Mesendoderm (in vitro differentiated cells): ENCODE measurements at regions not wholly inside any gene's neighbourhood (a gene's known extent, or its start where the extent isn't known, plus 50 kb on each side); places are given as distances from the start of the nearest gene placed in this dataset. TPM values are rescaled to one million over a fixed set of nuclear protein-coding genes. Genes with fewer than 3 reads are reported as not detected.

Experiments used
- DNase-seq: peaks from one replicate; pipeline ENCODE4 v3.0.0; 2013
- H2AK5ac ChIP-seq: 2 replicates; pipeline ENCODE4 v1.6.1; 2013; ENCODE audit warnings: low read length, inconsistent platforms
- H2BK120ac ChIP-seq: 2 replicates; pipeline ENCODE4 v1.6.1; 2013; ENCODE audit warnings: low read depth, mild to moderate bottlenecking, low read length, moderate library complexity, mixed read lengths
- H2BK15ac ChIP-seq: replicated peaks from 2 replicates; pipeline ENCODE4 v1.6.1; 2013; ENCODE audit warnings: low read depth, mild to moderate bottlenecking, moderate library complexity
- H2BK5ac ChIP-seq: 2 replicates; pipeline ENCODE4 v1.6.1; 2013; ENCODE audit warnings: low read length, inconsistent platforms
- H3K18ac ChIP-seq: 2 replicates; pipeline ENCODE4 v1.6.1; 2013; ENCODE audit warnings: mild to moderate bottlenecking, low read length, mixed read lengths
- H3K23ac ChIP-seq: one replicate; pipeline ENCODE4 v1.6.1; 2013; ENCODE audit warnings: low read length
- H3K27ac ChIP-seq: 2 replicates; pipeline ENCODE4 v1.5.1; 2013; ENCODE audit warnings: low read depth, mild to moderate bottlenecking, inconsistent platforms, low read length, moderate library complexity
- H3K27me3 ChIP-seq: 2 replicates; pipeline ENCODE4 v1.6.1; 2013; ENCODE audit warnings: low read length, control low read depth, mild to moderate bottlenecking, inconsistent platforms; ENCODE audit not compliant: insufficient read depth, poor library complexity
- H3K36me3 ChIP-seq: 2 replicates; pipeline ENCODE4 v1.6.1; 2013; ENCODE audit warnings: low read length, inconsistent platforms; ENCODE audit not compliant: control insufficient read depth, insufficient read depth
- H3K4ac ChIP-seq: one replicate; pipeline ENCODE4 v1.6.1; 2013; ENCODE audit warnings: low read depth, mild to moderate bottlenecking, low read length, moderate library complexity
- H3K4me1 ChIP-seq: 2 replicates; pipeline ENCODE4 v1.6.1; 2013; ENCODE audit warnings: low read depth, low read length, inconsistent platforms; ENCODE audit not compliant: control insufficient read depth
- H3K4me2 ChIP-seq: 2 replicates; pipeline ENCODE4 v1.6.1; 2013; ENCODE audit warnings: low read length
- H3K4me3 ChIP-seq: 2 replicates; pipeline ENCODE4 v1.5.1; 2013; ENCODE audit warnings: mild to moderate bottlenecking, low read length
- H3K56ac ChIP-seq: one replicate; pipeline ENCODE4 v1.6.1; 2013; ENCODE audit warnings: low read length
- H3K79me1 ChIP-seq: 2 replicates; pipeline ENCODE4 v1.6.1; 2013; ENCODE audit warnings: low read length, inconsistent platforms
- H3K79me2 ChIP-seq: 2 replicates; pipeline ENCODE4 v1.6.1; 2013; ENCODE audit warnings: mild to moderate bottlenecking, low read length; ENCODE audit not compliant: control insufficient read depth, insufficient read depth
- H3K9ac ChIP-seq: 2 replicates; pipeline ENCODE4 v1.6.1; 2013; ENCODE audit warnings: low read length, inconsistent platforms
- H4K5ac ChIP-seq: one replicate; pipeline ENCODE4 v1.6.1; 2013; ENCODE audit warnings: low read length
- H4K8ac ChIP-seq: one replicate; pipeline ENCODE4 v1.6.1; 2013; ENCODE audit warnings: low read depth, mild to moderate bottlenecking, control low read depth, low read length, moderate library complexity
- whole genome bisulfite sequencing: extraction: QIAGEN DNeasy Blood & Tissue Kit; methylation state at CpG from one replicate; pipeline ENCODE4 v1.1.7; 2013; ENCODE audit warnings: low lambda C conversion rate, missing lambda C conversion rate; ENCODE audit not compliant: insufficient coverage; ENCODE audit errors: extremely low coverage; 5-methylcytosine and 5-hydroxymethylcytosine counted together
- small RNA-seq: library from polyadenylated mRNA; stranded (forward); fragments of <200 nt; extraction: miRNeasy Mini kit (QIAGEN cat#:217004); gene quantifications from one replicate; pipeline ENCODE3, GENCODE V24; 2013; ENCODE audit not compliant: insufficient read depth

- Histone ChIP-seq H3K79me2 (no peaks in the 10 kb centered on the region), H3K79me1 (no peaks in the 10 kb centered on the region), H3K56ac (no peak overlapping the region), H3K4me2 (no peak overlapping the region), H4K5ac (no peak overlapping the region), H3K23ac (no peak overlapping the region), H2BK5ac (no peak overlapping the region), H3K9ac (no peak overlapping the region), H2BK120ac (no peak overlapping the region), H3K27ac (no peak overlapping the region), H3K36me3 (no peaks in the 10 kb centered on the region), H2AK5ac (no peak overlapping the region), H3K4ac (no peak overlapping the region), H3K4me1 (no peaks in the 10 kb centered on the region), H3K18ac (no peak overlapping the region), H2BK15ac (no peak overlapping the region), H3K27me3 (no peaks in the 10 kb centered on the region), H3K4me3 (no peak overlapping the region), H4K8ac (no peak overlapping the region)
- WGBS: no CpG with 5 or more reads among the region's 7 CpGs
- no peak for DNase-seq
Measured at GRCh38 chr4:14943749-14944148, 58.5 kb upstream of the CPEB2 start.

- Histone ChIP-seq H2AK5ac (no peak overlapping the region), H3K36me3 (no peaks in the 10 kb centered on the region), H3K27me3 (no peaks in the 10 kb centered on the region), H3K4me3 (no peak overlapping the region), H3K23ac (no peak overlapping the region), H3K79me2 (no peaks in the 10 kb centered on the region), H2BK120ac (no peak overlapping the region), H3K9ac (no peak overlapping the region), H3K4me2 (no peak overlapping the region), H3K56ac (no peak overlapping the region), H4K5ac (no peak overlapping the region), H3K79me1 (no peaks in the 10 kb centered on the region), H3K4ac (no peak overlapping the region), H3K4me1 (no peaks in the 10 kb centered on the region), H4K8ac (no peak overlapping the region), H3K27ac (no peak overlapping the region), H2BK15ac (no peak overlapping the region), H2BK5ac (no peak overlapping the region), H3K18ac (no peak overlapping the region)
- DNase-seq: no peak
Measured at GRCh38 chr4:14952352-14952751, 49.9 kb upstream of the CPEB2 start.

Small RNA genes in the stretch of these regions (small RNA-seq; reads per million reads assigned to genes)
- not detected for gene RF00092
